Hepatocyte (in vitro differentiated cells): ENCODE measurements at regions not wholly inside any gene's neighbourhood (a gene's known extent, or its start where the extent isn't known, plus 50 kb on each side); places are given as distances from the start of the nearest gene placed in this dataset.

ENCODE experiments used
- DNase-seq: peaks from one replicate; pipeline ENCODE4 v3.0.0-alpha.2; 2016; ENCODE audit warnings: low spot score
- H2AFZ ChIP-seq: fragments of 200-600 bp; sonication (generic); 2 replicates; pipeline ENCODE4 v1.6.0; 2016; ENCODE audit warnings: antibody characterized with exemption, mild to moderate bottlenecking
- H3K27ac ChIP-seq: fragments of 200-600 bp; sonication (generic); 2 replicates; pipeline ENCODE4 v1.5.1; 2016; ENCODE audit warnings: mild to moderate bottlenecking
- H3K27me3 ChIP-seq: fragments of 200-600 bp; sonication (generic); 2 replicates; pipeline ENCODE4 v1.6.1; 2016
- H3K36me3 ChIP-seq: fragments of 200-600 bp; sonication (generic); replicated peaks from 2 replicates; pipeline ENCODE4 v1.5.1; 2016; ENCODE audit warnings: low read depth; ENCODE audit not compliant: insufficient read depth
- H3K4me1 ChIP-seq: fragments of 200-600 bp; sonication (generic); 2 replicates; pipeline ENCODE4 v1.5.1; 2016; ENCODE audit warnings: mild to moderate bottlenecking, moderate library complexity; ENCODE audit not compliant: insufficient read depth
- H3K4me2 ChIP-seq: fragments of 200-600 bp; sonication (generic); 2 replicates; pipeline ENCODE4 v1.6.0; 2016
- H3K4me3 ChIP-seq: fragments of 200-600 bp; sonication (generic); 2 replicates; pipeline ENCODE4 v1.5.1; 2016; ENCODE audit warnings: mild to moderate bottlenecking
- H3K79me2 ChIP-seq: fragments of 200-600 bp; sonication (generic); 2 replicates; pipeline ENCODE4 v1.6.0; 2017; ENCODE audit warnings: mild to moderate bottlenecking
- H3K9me2 ChIP-seq: fragments of 200-600 bp; sonication (generic); replicated peaks from 2 replicates; pipeline ENCODE4 v1.6.0; 2017; ENCODE audit warnings: mild to moderate bottlenecking; ENCODE audit not compliant: insufficient read depth
- H3K9me3 ChIP-seq: fragments of 200-600 bp; sonication (generic); 2 replicates; pipeline ENCODE4 v1.5.1; 2016; ENCODE audit warnings: low read depth, mild to moderate bottlenecking
- H4K20me1 ChIP-seq: fragments of 200-600 bp; sonication (generic); 2 replicates; pipeline ENCODE4 v1.6.0; 2016; ENCODE audit warnings: mild to moderate bottlenecking; ENCODE audit not compliant: insufficient read depth, poor library complexity, severe bottlenecking
- EZH2 ChIP-seq: fragments of 200-600 bp; sonication (generic); IDR thresholded peaks from 2 replicates; pipeline ENCODE4 v1.6.1; 2016; ENCODE audit warnings: antibody characterized with exemption, mild to moderate bottlenecking, borderline replicate concordance
- EZH2phosphoT487 ChIP-seq: fragments of 200-600 bp; sonication (generic); IDR thresholded peaks from one replicate; pipeline ENCODE4 v1.6.1; 2018; ENCODE audit warnings: antibody characterized with exemption, mild to moderate bottlenecking, low read depth, moderate library complexity; ENCODE audit not compliant: unreplicated experiment, severe bottlenecking
- WGBS: methylation state at CpG from one replicate; pipeline ENCODE4 v1.1.6; 2016; ENCODE audit warnings: low lambda C conversion rate; ENCODE audit errors: missing lambda C conversion rate; 5-methylcytosine and 5-hydroxymethylcytosine counted together
- TF ChIP-seq, protein P1 (sequence below): fragments of 200-600 bp; sonication (generic); IDR thresholded peaks from 2 replicates; pipeline ENCODE4 v1.5.1; 2016; ENCODE audit warnings: antibody characterized with exemption, mild to moderate bottlenecking; ENCODE audit not compliant: poor library complexity

GRCh38 chr12:107990325-107990724 lies 138.8 kb upstream of the WSCD2 start:
- H3K27me3 ChIP-seq = peaks cover 9% of the 10 kb centered on the region
- H4K20me1 ChIP-seq = no peaks in the 10 kb centered on the region
- no peaks in the 10 kb centered on the region for H3K79me2 ChIP-seq
- WGBS = 8% methylated on average over 2 of the region's 2 CpGs
- no peaks in the 10 kb centered on the region for H3K4me1 ChIP-seq
- no peak overlapping the region for H3K27ac ChIP-seq
- no peaks in the 10 kb centered on the region for H3K36me3 ChIP-seq
- TF ChIP-seq EZH2phosphoT487 = no peak
- TF ChIP-seq, protein P1, sequence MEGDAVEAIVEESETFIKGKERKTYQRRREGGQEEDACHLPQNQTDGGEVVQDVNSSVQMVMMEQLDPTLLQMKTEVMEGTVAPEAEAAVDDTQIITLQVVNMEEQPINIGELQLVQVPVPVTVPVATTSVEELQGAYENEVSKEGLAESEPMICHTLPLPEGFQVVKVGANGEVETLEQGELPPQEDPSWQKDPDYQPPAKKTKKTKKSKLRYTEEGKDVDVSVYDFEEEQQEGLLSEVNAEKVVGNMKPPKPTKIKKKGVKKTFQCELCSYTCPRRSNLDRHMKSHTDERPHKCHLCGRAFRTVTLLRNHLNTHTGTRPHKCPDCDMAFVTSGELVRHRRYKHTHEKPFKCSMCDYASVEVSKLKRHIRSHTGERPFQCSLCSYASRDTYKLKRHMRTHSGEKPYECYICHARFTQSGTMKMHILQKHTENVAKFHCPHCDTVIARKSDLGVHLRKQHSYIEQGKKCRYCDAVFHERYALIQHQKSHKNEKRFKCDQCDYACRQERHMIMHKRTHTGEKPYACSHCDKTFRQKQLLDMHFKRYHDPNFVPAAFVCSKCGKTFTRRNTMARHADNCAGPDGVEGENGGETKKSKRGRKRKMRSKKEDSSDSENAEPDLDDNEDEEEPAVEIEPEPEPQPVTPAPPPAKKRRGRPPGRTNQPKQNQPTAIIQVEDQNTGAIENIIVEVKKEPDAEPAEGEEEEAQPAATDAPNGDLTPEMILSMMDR = peak; percentile 61
- H2AFZ ChIP-seq = no peak overlapping the region
- H3K9me2 ChIP-seq = no peaks in the 10 kb centered on the region
- DNase-seq = peak; percentile 66
- no peak overlapping the region for H3K4me3 ChIP-seq
- H3K9me3 ChIP-seq = no peaks in the 10 kb centered on the region
- H3K4me2 ChIP-seq = no peak overlapping the region

GRCh38 chr12:107992029-107992428 lies 137.1 kb upstream of the WSCD2 start:
- H3K4me3 ChIP-seq = no peak overlapping the region
- H3K27ac ChIP-seq = no peak overlapping the region
- DNase-seq = no peak
- peaks cover 9% of the 10 kb centered on the region for H3K27me3 ChIP-seq
- H3K79me2 ChIP-seq = no peaks in the 10 kb centered on the region
- H4K20me1 ChIP-seq = no peaks in the 10 kb centered on the region
- no peaks in the 10 kb centered on the region for H3K9me3 ChIP-seq
- WGBS = 62% methylated on average over 2 of the region's 2 CpGs
- no peak overlapping the region for H2AFZ ChIP-seq
- no peaks in the 10 kb centered on the region for H3K9me2 ChIP-seq
- TF ChIP-seq EZH2 (no peak), EZH2phosphoT487 (no peak)
- TF ChIP-seq, protein P1 = no peak
- H3K36me3 ChIP-seq = no peaks in the 10 kb centered on the region
- no peak overlapping the region for H3K4me2 ChIP-seq
- H3K4me1 ChIP-seq = no peaks in the 10 kb centered on the region

DNA sequence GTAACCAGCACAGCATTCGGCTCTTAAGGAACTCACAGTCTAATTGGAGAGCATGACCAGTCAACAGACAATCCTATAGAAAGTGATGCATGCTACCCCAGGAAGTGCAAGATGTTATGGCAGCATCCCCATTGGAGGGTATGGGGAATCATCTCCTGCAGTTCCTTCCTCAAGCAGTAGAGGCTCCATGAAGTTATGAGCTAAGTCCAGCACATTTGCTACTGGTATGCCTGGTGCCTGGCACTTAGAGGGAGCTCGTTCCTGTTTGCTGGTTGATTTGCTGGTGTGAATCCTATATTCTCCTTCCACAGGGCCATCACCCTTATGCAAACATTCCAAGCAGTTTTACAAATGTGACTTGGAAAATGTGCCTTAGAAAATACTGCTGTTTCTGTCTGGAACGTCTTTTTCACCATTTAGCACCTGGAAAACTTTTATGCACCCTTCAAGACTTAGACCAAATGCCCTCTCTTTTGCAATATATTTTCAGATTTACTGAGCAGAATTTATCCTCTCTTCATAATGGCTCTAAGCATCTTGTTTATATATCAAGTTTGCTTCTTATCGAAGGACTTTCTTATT lies 136.1 kb upstream of the WSCD2 start:
- peak; percentile 73 for DNase-seq

More for the DNA sequence above, 136.1 kb upstream of the WSCD2 start:
- H3K9me3 ChIP-seq = no peaks in the 10 kb centered on the region
- TF ChIP-seq EZH2 (no peak), EZH2phosphoT487 (no peak)
- TF ChIP-seq, protein P1 = peak; percentile 60
- no peaks in the 10 kb centered on the region for H4K20me1 ChIP-seq
- no peak overlapping the region for H3K4me2 ChIP-seq
- H2AFZ ChIP-seq = no peak overlapping the region
- no peaks in the 10 kb centered on the region for H3K4me1 ChIP-seq
- H3K4me3 ChIP-seq = no peak overlapping the region
- peaks cover 9% of the 10 kb centered on the region for H3K27me3 ChIP-seq
- H3K36me3 ChIP-seq = no peaks in the 10 kb centered on the region
- 44% methylated on average over 4 of the region's 4 CpGs for WGBS
- no peaks in the 10 kb centered on the region for H3K79me2 ChIP-seq
- H3K9me2 ChIP-seq = no peaks in the 10 kb centered on the region
- no peak overlapping the region for H3K27ac ChIP-seq
